ENCODE measurements at regions not wholly inside any gene's neighbourhood (a gene's known extent, or its start where the extent isn't known, plus 50 kb on each side); places are given as distances from the start of the nearest gene placed in this dataset.
"Not testable (repeated sequence)": the region's sequence is repeated elsewhere in the genome, so short reads cannot be mapped to it uniquely, and the experiment has no call there.

- no peak for DNase-seq (ENCODE audit: low spot score)
Observed at GRCh38 chr18:1296237-1296636, 391.6 kb downstream of the ADCYAP1 start.

GRCh38 chr18:1302861-1303260 is 398.2 kb downstream of the ADCYAP1 start:
- no peak for DNase-seq (ENCODE audit: low spot score)

- peak; percentile 24 for DNase-seq (ENCODE audit: low spot score)
Observed at GRCh38 chr18:1304392-1304992, 399.8 kb downstream of the ADCYAP1 start.

GRCh38 chr18:1306641-1307040 is 402.0 kb downstream of the ADCYAP1 start:
- DNase-seq (ENCODE audit: low spot score): no peak

- no peak for DNase-seq (ENCODE audit: low spot score)
Observed at GRCh38 chr18:1308686-1309085, 404.0 kb downstream of the ADCYAP1 start.

- no peak for DNase-seq (ENCODE audit: low spot score)
Observed at GRCh38 chr18:1311376-1311775, 406.7 kb downstream of the ADCYAP1 start.

GRCh38 chr18:1335345-1335744 is 430.7 kb downstream of the ADCYAP1 start:
- not testable (repeated sequence) for DNase-seq (ENCODE audit: low spot score)

GRCh38 chr18:1350931-1351450 is 446.3 kb downstream of the ADCYAP1 start:
- DNase-seq (ENCODE audit: low spot score): no peak

GRCh38 chr18:1353025-1353424 is 448.4 kb downstream of the ADCYAP1 start:
- no peak for DNase-seq (ENCODE audit: low spot score)

GRCh38 chr18:1357724-1358123 is 453.1 kb downstream of the ADCYAP1 start:
- no peak for DNase-seq (ENCODE audit: low spot score)

GRCh38 chr18:1361936-1362335 is 457.3 kb downstream of the ADCYAP1 start:
- DNase-seq (ENCODE audit: low spot score): no peak

GRCh38 chr18:1370552-1370951 is 465.9 kb downstream of the ADCYAP1 start:
- no peak for DNase-seq (ENCODE audit: low spot score)

- DNase-seq (ENCODE audit: low spot score): no peak
Observed at GRCh38 chr18:1371724-1372123, 467.1 kb downstream of the ADCYAP1 start.

- DNase-seq (ENCODE audit: low spot score): no peak
Observed at GRCh38 chr18:1383465-1383864, 478.8 kb downstream of the ADCYAP1 start.

GRCh38 chr18:1388468-1388867 is 483.8 kb downstream of the ADCYAP1 start:
- not testable (repeated sequence) for DNase-seq (ENCODE audit: low spot score)

- DNase-seq (ENCODE audit: low spot score): peak; percentile 26
Observed at GRCh38 chr18:1392046-1392445, 487.4 kb downstream of the ADCYAP1 start.

- DNase-seq (ENCODE audit: low spot score): peak; percentile 9
Observed at GRCh38 chr18:1392865-1393734, 488.4 kb downstream of the ADCYAP1 start.

- no peak for DNase-seq (ENCODE audit: low spot score)
Observed at GRCh38 chr18:1393929-1394328, 489.3 kb downstream of the ADCYAP1 start.

- DNase-seq (ENCODE audit: low spot score): no peak
Observed at GRCh38 chr18:1394426-1394825, 489.8 kb downstream of the ADCYAP1 start.

GRCh38 chr18:1394966-1395365 is 490.3 kb downstream of the ADCYAP1 start:
- no peak for DNase-seq (ENCODE audit: low spot score)

GRCh38 chr18:1408376-1408775 is 503.7 kb downstream of the ADCYAP1 start:
- no peak for DNase-seq (ENCODE audit: low spot score)

- no peak for DNase-seq (ENCODE audit: low spot score)
Observed at GRCh38 chr18:1412655-1413322, 508.1 kb downstream of the ADCYAP1 start.

- DNase-seq (ENCODE audit: low spot score): no peak
Observed at GRCh38 chr18:1413323-1413675, 508.6 kb downstream of the ADCYAP1 start.
